IPS DF 19.7 (cell line): ENCODE measurements at regions not wholly inside any gene's neighbourhood (a gene's known extent, or its start where the extent isn't known, plus 50 kb on each side); places are given as distances from the start of the nearest gene placed in this dataset.

Experiments
- DNase-seq: peaks from one replicate; pipeline ENCODE4 v3.0.0-alpha.2; 2013; ENCODE audit warnings: low read depth, low spot score

- DNase-seq: no peak
Observed at GRCh38 chr5:104785097-104785496, 1222.5 kb upstream of the NUDT12 start.

DNA sequence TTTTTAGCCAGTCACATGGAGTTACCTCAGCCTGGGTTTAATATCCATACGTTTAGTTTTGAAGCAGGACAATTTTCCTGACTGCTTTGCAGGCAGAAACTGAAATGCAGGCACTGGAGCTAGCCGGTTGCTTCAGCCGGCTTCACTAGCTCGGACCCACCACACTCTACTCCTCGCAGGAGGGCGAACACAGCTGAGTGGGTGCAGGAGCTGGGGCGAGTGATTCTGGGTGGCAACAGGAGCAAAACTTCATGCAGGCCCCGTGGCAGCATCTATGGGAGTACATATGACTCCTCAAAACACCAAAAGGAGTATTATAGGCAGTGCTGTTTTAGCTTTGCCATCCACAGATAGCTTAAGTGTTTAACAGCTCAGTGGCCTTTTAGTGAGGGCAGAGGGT lies 1211.8 kb upstream of the NUDT12 start:
- no peak for DNase-seq

- no peak for DNase-seq
Observed at GRCh38 chr5:104764197-104764596, 1201.6 kb upstream of the NUDT12 start.

GRCh38 chr5:104763216-104763615 lies 1200.6 kb upstream of the NUDT12 start:
- no peak for DNase-seq

- no peak for DNase-seq
Observed at GRCh38 chr5:104757915-104758314, 1195.3 kb upstream of the NUDT12 start.

GRCh38 chr5:104755806-104756205 lies 1193.2 kb upstream of the NUDT12 start:
- DNase-seq: no peak

- DNase-seq: peak; percentile 25
Observed at GRCh38 chr5:104754311-104754995, 1191.9 kb upstream of the NUDT12 start.

- no peak for DNase-seq
Observed at GRCh38 chr5:104751969-104752368, 1189.4 kb upstream of the NUDT12 start.

DNA sequence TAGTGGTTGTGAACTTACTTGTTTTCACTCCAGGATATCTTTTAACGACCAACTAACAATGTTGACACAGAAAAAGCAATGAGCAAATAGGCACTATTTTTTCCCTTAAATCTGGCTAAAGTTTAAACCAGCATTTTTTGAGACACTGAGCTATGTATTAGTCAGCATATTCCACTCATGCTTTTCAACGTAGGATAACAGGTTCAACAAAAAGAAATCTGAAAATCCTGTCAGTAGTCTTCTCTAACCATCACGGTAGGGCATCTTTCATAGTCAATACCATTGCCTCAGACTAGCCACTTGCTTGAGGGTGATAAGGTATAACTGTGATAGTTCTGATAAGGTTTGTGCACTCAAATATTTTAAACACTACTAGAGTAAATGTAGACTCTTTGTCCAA lies 1177.3 kb upstream of the NUDT12 start:
- DNase-seq: no peak

DNA sequence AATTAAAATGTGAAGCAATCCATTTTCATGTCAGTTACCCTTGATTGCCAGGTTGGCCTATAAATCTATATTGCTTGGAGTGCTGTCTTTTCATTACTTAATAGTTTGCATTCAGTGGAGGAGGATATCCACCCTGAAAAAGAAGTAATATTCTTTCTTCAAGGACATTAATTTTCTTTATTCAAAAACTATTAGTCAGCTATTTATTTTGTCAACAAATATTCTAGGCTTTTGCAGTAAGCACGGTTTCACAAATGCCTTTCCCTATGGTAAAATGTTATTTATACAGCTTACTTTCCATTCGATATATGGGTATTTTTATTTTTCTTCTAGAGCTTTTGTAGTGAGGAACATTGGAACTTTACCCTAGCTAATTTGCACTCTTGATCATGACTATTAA lies 1176.9 kb upstream of the NUDT12 start:
- no peak for DNase-seq

DNA sequence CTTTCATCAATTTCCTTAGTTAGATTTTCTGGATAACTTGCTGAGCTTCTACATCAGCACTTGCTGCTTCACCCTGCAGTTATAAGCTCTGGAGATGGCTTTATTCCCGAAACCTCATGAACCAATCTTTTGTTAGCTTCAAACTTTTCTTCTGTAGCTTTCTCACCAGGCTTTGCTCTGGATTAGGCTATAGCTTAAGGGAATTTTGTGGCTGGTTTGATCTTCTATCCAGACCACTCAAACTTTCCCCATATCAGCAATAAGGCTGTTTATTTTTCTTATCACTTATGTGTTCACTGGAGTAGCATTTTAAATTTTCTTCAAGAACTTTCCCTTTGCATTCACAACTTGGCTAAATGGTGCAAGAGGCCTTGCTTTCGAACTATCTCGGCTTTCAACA lies 1173.5 kb upstream of the NUDT12 start:
- DNase-seq: no peak

GRCh38 chr5:104734046-104734445 lies 1171.5 kb upstream of the NUDT12 start:
- no peak for DNase-seq

GRCh38 chr5:104733063-104733669 lies 1170.6 kb upstream of the NUDT12 start:
- DNase-seq: no peak

DNA sequence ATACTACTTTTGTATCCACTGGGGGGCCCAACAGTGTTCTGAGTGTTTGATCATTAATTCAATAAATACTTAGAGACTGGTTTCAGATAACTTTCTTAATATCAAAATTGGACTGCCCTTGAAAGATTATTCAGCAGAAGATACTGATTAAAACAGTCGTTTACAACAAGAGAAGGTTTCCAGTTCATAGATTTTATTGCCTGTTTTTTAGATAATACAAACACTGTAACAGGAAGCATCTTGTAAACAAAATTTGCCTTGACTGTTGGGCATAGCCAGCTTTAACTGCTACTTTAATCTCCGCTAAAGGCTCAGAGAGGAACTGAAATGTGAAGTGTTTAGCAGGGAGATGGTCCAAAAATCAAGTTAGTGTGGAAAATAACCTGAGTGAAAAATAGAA lies 1168.7 kb upstream of the NUDT12 start:
- no peak for DNase-seq

DNA sequence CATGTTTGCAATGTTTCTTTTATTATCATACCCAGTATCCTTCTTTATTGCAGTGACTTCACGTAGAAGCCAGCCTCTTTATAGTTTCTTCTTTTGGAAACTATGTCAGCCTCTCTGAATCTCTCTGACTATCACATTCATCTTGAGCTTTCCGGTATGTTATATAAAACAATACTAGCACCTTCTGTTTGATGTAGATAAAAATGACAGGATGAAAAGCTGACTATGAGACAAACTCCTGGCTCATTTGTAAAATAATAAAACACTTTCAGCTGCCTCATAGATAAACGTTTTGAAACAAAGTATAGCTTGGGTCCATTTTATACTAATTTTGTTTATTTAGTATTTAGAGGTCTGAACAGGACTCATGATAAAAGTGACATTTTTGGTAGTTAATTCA lies 1145.4 kb upstream of the NUDT12 start:
- no peak for DNase-seq

DNA sequence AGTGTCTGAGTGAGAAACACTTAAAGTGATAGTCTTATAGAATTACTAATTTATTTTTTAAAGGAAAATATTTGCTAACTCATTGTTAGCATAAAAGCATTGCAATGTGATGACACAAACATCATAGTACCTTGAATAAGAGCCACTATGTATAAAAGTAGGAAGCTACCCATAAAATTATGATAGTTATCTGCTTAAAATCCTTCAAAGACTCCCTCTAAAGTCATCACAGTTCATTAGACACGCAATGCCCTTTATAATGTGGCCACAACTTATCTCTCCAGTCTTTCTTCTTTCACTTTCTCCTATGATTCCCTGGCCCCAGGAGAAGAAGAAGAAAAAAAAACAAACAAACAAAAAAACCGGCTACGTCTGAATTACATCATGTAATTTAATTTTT lies 1144.0 kb upstream of the NUDT12 start:
- DNase-seq: no peak

DNA sequence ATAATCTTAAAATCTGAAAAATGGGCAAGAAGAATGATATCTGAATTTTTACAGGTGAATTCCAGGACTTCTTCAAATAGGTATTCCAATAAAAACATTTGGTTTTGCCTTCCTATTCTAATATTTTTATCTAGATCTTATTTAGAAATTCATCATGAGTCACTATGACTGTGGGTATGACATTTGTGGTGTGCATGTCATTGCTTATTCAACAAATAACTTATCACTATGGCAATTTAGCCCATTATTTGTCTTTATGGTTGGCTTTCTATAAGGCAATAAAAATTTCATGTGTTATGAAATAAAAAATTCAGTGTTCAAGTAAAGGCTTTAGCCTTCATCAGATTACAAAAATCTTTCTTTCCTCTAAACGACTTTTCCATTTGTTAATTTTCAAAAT lies 1139.6 kb upstream of the NUDT12 start:
- DNase-seq: no peak

DNA sequence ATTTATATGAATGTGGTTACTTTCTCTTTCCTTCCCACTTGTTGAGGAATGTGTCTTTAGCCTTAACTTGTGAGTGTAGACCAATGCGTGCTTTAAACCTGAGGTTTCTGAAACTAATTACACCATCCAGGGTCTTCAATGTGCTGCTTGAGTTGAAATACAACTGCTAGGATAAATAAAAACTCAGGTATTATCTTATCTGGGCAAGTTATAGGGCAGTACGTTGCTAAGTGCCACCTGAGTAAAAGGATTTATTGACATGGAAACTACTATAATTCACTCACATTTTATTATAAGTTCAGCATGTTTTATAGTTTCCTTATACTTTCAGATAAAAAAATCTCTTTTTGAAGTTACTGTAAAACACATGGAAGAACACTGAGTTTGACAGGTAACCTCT lies 1136.8 kb upstream of the NUDT12 start:
- no peak for DNase-seq

- DNase-seq: no peak
Observed at GRCh38 chr5:104661256-104661655, 1098.7 kb upstream of the NUDT12 start.

DNA sequence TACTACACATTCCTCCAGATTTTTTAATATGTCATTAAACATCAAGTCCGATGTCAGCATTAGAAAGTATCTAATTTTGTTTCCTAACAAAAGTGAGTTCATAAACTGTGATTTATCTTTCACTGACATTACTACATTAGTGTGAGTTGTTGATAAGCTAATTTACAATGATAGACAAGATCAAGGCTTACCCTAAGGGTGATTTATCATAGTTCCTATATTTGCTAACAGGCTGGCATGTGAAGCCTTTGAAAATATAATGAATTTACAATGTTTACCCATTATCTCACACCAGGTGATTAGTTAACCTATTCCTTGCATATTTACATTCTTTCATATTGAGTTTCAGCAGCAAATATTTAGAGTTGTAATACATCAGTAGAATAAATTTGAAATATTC lies 1096.9 kb upstream of the NUDT12 start:
- no peak for DNase-seq

DNA sequence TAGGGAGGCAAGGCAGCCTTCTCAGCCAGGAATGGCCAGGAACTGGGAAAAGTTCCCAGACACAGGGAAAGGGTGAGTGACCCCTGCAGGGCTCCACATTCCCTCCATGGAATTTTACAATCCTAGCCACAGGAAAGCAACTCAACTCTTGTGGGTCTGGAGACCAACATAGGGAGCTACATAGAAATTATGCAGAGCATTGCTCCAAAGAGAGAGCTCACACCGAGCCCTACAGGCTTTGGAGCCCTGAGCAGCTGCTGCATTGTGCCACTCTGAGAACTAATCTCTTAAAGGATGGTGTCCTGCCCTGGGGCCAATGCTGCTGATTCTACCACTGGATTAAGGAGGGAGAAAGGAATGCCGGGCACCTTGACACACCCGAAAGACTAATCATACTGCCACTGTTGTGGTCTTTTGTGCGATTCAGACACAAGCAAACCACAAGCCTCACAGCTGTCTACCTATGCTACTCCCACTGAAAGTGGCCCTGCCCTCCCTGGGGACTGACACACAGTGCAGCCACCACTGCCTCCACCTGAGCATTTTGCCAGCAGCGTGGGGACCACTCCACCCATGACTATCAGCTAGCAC lies 1089.8 kb upstream of the NUDT12 start:
- DNase-seq: no peak

GRCh38 chr5:104650313-104651055 lies 1087.9 kb upstream of the NUDT12 start:
- DNase-seq: no peak

- no peak for DNase-seq
Observed at GRCh38 chr5:104646416-104646815, 1083.8 kb upstream of the NUDT12 start.
